Adrenal gland (tissue), 9 donors: ENCODE measurements at regions not wholly inside any gene's neighbourhood (a gene's known extent, or its start where the extent isn't known, plus 50 kb on each side); places are given as distances from the start of the nearest gene placed in this dataset.

Experiments used
- DNase-seq, 7 donors: peaks; one replicate each; pipeline ENCODE4 v3.0.0-alpha.2; 2019 to 2020
- H3K27ac ChIP-seq, 5 donors: fragments of 200-600 bp; sonication (generic) in 4 of 5; 1 replicate in 3 of 5; 2 replicates in 2 of 5; pipeline versions ENCODE4 v1.5.1 to v1.8.0; 2016 to 2020; ENCODE audit warnings: mild to moderate bottlenecking in 1 of 5
- H3K27me3 ChIP-seq: fragments of 200-600 bp; 2 replicates; pipeline ENCODE4 v1.8.0; 2021
- H3K36me3 ChIP-seq, 2 donors: fragments of 200-600 bp; replicated peaks in 1 of 2; 1 replicate in 1 of 2; 2 replicates in 1 of 2; pipeline versions ENCODE4 v1.5.1 to v1.8.0; 2018 to 2022
- H3K4me1 ChIP-seq, 2 donors: fragments of 200-600 bp; replicated peaks in 1 of 2; 1 replicate in 1 of 2; 2 replicates in 1 of 2; pipeline versions ENCODE4 v1.5.1 to v1.8.0; 2018 to 2021
- H3K4me3 ChIP-seq, 4 donors: fragments of 200-600 bp; sonication (generic) in 3 of 4; one replicate each; pipeline ENCODE4 v1.5.1; 2016 to 2018
- H3K9me3 ChIP-seq, 3 donors: fragments of 200-600 bp; sonication (generic) in 1 of 3; replicated peaks in 1 of 3; 1 replicate in 2 of 3; 2 replicates in 1 of 3; pipeline versions ENCODE4 v1.5.1 to v1.8.0; 2016 to 2021
- POLR2A ChIP-seq, 2 donors: fragments of 450-650 bp; IDR thresholded peaks; one replicate each; pipeline ENCODE4 v1.6.1; 2017; ENCODE audit warnings: antibody characterized with exemption in 2 of 2, mild to moderate bottlenecking in 2 of 2, moderate library complexity in 1 of 2
- WGBS, 4 donors: extraction: QIAGEN DNeasy Blood & Tissue Kit in 2 of 4; methylation state at CpG; one replicate each; pipeline versions ENCODE4 v1.1.5 to v1.1.7; 2013 to 2017; 5-methylcytosine and 5-hydroxymethylcytosine counted together
- intact Hi-C, 2 donors: fragments of 100-400 bp; cut with DNase I; formaldehyde crosslinking; loops; one replicate each; pipeline versions ENCODE4 v1.14.1 to v1.15.0; 2022 to 2023
- TF ChIP-seq, protein P1 (sequence below), 6 experiments: fragments of 450-650 bp in 4 of 6; fragments of 200-600 bp in 2 of 6; sonication (generic) in 1 of 6; IDR thresholded peaks; 1 replicate in 5 of 6; 2 replicates in 1 of 6; pipeline versions ENCODE4 v1.5.1 to v1.8.0; 2016 to 2021; ENCODE audit warnings: antibody characterized with exemption in 6 of 6, mild to moderate bottlenecking in 2 of 6, moderate library complexity in 1 of 6
- donor health status: healthy with polysubstance abuse.
- donor health status: Bipolar disorder and iron deficiency.
- donor health status: DM: yes; HTN: yes; CAD: no.
- donor health status: DM: no; HTN: no; CAD: no.
- donor health status: DM: no; HTN: no; CAD: no.

DNA sequence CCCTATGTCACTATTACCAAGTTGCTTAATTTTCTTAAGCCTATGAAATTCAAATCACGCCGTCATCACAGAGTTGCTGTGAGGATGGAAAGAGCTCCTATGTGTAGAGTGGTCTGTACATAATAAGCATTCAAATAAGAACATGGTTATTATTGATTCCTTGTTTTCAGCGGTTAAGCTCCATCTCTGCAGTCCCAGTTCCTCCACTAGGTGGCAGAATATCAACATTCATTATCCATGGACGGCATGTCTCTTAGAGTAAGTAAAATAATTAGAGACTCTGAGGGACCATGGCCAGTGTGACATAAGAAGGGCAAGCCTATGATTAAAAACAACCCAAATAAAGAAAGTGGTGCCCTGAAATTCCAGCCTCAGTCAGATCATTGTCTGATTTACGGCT lies 132.5 kb upstream of the NHS start:
- no peak overlapping the region for H3K4me3 ChIP-seq
- peak; percentile 25 to 72 (median 37) for DNase-seq
- WGBS, 4 donors, result 12 to 24% (median 17%) methylated on average over 5 of the region's 5 CpGs
- no peak for TF ChIP-seq POLR2A (IDR thresholded peaks at IDR 0.05)
- TF ChIP-seq, protein P1, sequence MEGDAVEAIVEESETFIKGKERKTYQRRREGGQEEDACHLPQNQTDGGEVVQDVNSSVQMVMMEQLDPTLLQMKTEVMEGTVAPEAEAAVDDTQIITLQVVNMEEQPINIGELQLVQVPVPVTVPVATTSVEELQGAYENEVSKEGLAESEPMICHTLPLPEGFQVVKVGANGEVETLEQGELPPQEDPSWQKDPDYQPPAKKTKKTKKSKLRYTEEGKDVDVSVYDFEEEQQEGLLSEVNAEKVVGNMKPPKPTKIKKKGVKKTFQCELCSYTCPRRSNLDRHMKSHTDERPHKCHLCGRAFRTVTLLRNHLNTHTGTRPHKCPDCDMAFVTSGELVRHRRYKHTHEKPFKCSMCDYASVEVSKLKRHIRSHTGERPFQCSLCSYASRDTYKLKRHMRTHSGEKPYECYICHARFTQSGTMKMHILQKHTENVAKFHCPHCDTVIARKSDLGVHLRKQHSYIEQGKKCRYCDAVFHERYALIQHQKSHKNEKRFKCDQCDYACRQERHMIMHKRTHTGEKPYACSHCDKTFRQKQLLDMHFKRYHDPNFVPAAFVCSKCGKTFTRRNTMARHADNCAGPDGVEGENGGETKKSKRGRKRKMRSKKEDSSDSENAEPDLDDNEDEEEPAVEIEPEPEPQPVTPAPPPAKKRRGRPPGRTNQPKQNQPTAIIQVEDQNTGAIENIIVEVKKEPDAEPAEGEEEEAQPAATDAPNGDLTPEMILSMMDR (IDR thresholded peaks at IDR 0.05), result peak; percentile 69 to 86 (median 76)
- H3K27ac ChIP-seq, result no peak overlapping the region
- H3K9me3 ChIP-seq, result no peaks in the 10 kb centered on the region
- intact Hi-C loops, result loop anchor here (10.0 kb wide), 2 partner anchors 442 to 452 kb away; no protein-coding TSS in a partner anchor
- no peaks in the 10 kb centered on the region for H3K36me3 ChIP-seq
- no peaks in the 10 kb centered on the region for H3K4me1 ChIP-seq
- H3K27me3 ChIP-seq, result no peaks in the 10 kb centered on the region

DNA sequence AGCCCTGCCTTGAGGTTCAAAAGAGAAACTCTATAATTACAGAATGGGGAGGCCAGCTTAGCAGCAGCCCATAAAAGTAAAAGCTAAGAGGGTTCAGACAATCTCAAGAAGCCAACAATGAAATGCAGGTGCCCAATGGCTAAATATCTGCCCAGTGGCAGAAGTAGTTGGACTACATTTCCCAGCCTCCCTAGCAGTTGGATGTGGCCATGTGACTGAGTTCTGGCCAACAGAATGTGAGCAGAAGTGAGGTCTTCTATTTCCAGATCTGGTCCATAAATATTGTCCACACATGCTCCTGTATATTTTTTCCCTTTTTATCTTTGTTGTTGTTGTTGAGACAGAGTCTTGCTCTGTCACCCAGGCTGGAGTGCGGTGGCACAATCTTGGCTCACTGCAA lies 127.9 kb upstream of the NHS start:
- Histone ChIP-seq H3K27me3 (no peaks in the 10 kb centered on the region), H3K4me3 (no peak overlapping the region), H3K36me3 (no peaks in the 10 kb centered on the region), H3K4me1 (no peaks in the 10 kb centered on the region), H3K9me3 (no peaks in the 10 kb centered on the region), H3K27ac (no peak overlapping the region)
- intact Hi-C loops, result loop anchor here (10.0 kb wide), 2 partner anchors 438 to 448 kb away; no protein-coding TSS in a partner anchor
- WGBS, 4 donors, result 94 to 100% (median 98%) methylated on average over 1 of the region's 1 CpG
- no peak for TF ChIP-seq POLR2A (IDR thresholded peaks at IDR 0.05)
- TF ChIP-seq, protein P1 (IDR thresholded peaks at IDR 0.05), result no peak
- no peak for DNase-seq

DNA sequence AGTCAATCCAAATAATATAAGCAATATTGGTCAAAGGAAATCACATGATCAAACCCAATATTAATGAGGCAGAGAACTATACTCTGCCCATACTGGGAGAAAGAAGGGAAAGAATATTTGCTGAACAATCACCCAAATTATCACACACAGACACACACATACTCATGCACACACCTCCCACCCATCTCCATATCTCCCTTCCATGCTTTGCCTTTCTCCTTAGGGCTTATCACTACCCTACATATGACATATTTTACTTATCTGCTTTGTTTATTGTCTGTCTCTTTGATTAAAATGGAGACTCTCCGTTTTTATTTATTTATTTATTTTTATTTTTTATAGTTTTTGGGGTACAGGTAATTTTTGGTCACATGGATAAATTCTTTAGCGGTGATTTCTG lies 112.9 kb upstream of the NHS start:
- H3K4me3 ChIP-seq, result no peak overlapping the region
- no peak for TF ChIP-seq POLR2A (IDR thresholded peaks at IDR 0.05)
- H3K4me1 ChIP-seq, result peaks cover 0 to 8% of the 10 kb centered on the region in 2 donors
- no peaks in the 10 kb centered on the region for H3K9me3 ChIP-seq
- no peaks in the 10 kb centered on the region for H3K36me3 ChIP-seq
- 62 to 78% (median 67%) methylated on average over 2 of the region's 2 CpGs for WGBS, 4 donors
- no peak for DNase-seq
- H3K27me3 ChIP-seq, result no peaks in the 10 kb centered on the region
- intact Hi-C loops, result no loop called here
- no peak overlapping the region for H3K27ac ChIP-seq

DNA sequence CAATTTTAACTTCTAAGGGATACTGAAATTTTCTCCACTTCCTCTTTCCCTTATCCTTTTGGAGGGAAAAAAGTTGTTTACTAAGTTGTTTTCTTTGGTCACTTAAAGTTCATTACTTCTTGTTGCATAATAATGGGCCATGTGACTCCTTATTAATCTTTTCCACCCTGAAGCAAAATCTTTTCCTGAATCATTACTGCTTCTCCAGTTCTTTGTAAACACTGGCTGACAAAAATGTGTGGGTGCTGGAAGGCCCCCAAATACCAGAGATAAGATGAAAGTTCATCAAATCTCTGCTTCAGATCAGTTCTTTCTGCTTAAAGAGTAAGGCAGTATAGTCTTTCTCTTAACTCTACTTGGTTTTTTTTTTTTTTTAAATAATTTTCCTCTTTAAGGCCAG lies 108.9 kb upstream of the NHS start:
- TF ChIP-seq, protein P1 (IDR thresholded peaks at IDR 0.05), result no peak
- no peak for TF ChIP-seq POLR2A (IDR thresholded peaks at IDR 0.05)
- no peaks in the 10 kb centered on the region for H3K27me3 ChIP-seq
- peak in 4 of 7 donors; percentile 11 to 41 (median 22) for DNase-seq
- H3K9me3 ChIP-seq, result no peaks in the 10 kb centered on the region
- intact Hi-C loops, result no loop called here
- H3K4me1 ChIP-seq, result peaks cover 0 to 8% of the 10 kb centered on the region in 2 donors
- no peak overlapping the region for H3K27ac ChIP-seq
- H3K4me3 ChIP-seq, result no peak overlapping the region
- H3K36me3 ChIP-seq, result no peaks in the 10 kb centered on the region

DNA sequence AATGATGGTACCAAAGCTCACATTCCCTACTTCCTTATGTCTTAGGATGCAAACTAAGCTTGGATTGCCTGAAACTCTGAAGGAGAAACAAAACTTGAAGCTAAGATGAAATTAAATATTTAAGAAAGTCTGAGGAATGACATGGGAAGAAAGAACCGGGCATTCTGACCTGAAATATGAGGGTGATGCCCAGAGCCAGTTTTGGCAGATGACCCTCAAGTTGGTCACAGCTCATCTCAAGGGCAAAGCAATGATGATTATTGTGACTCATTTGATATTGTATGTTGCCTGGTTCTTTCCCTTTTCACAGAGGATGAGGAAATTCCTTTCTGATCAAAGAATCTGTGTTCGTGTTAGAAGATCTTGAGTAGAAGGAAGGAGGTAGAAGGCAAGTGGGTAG lies 96.0 kb upstream of the NHS start:
- no peaks in the 10 kb centered on the region for H3K9me3 ChIP-seq
- H3K36me3 ChIP-seq, result no peaks in the 10 kb centered on the region
- no peaks in the 10 kb centered on the region for H3K4me1 ChIP-seq
- no peaks in the 10 kb centered on the region for H3K27me3 ChIP-seq
- intact Hi-C loops, result no loop called here
- H3K4me3 ChIP-seq, result no peak overlapping the region
- peak overlapping the region in 1 of 5 donors; percentile 46 for H3K27ac ChIP-seq
- TF ChIP-seq, protein P1 (IDR thresholded peaks at IDR 0.05), result no peak
- no peak for TF ChIP-seq POLR2A (IDR thresholded peaks at IDR 0.05)
- 43 to 65% (median 51%) methylated on average over 2 of the region's 2 CpGs for WGBS, 4 donors
- peak; percentile 21 to 59 (median 37) for DNase-seq
